ENCODE measurements at regions not wholly inside any gene's neighbourhood (a gene's known extent, or its start where the extent isn't known, plus 50 kb on each side); places are given as distances from the start of the nearest gene placed in this dataset.

- Histone ChIP-seq H3K27me3 (replicated peaks in 1 of 2; ENCODE audit: control insufficient read depth in 2 of 2, insufficient read depth in 2 of 2, low read length in 1 of 2) (no peaks in the 10 kb centered on the region), H3K79me2 (ENCODE audit: control insufficient read depth, insufficient read depth, low read length) (no peaks in the 10 kb centered on the region), H3K27ac (ENCODE audit: control insufficient read depth, insufficient read depth) (no peak overlapping the region), H4K20me1 (ENCODE audit: control insufficient read depth, insufficient read depth) (no peaks in the 10 kb centered on the region), H3K4me3 (no peak overlapping the region), H2AFZ (ENCODE audit: control insufficient read depth, low read depth, low read length) (no peak overlapping the region), H3K4me1 (ENCODE audit: control insufficient read depth, insufficient read depth, low read length) (no peaks in the 10 kb centered on the region), H3K36me3 (ENCODE audit: control insufficient read depth in 2 of 2, insufficient read depth in 2 of 2, low read length in 1 of 2) (no peaks in the 10 kb centered on the region), H3K9ac (ENCODE audit: control insufficient read depth, insufficient read depth, low read length) (no peak overlapping the region), H3K4me2 (ENCODE audit: control insufficient read depth, insufficient read depth) (no peak overlapping the region), H3K9me3 (replicated peaks; ENCODE audit: control insufficient read depth, insufficient read depth, low read length) (no peaks in the 10 kb centered on the region)
- ChIA-PET SMC1A (ENCODE audit: uncharacterized antibody, unreplicated experiment) (no interaction called here), CTCF (no interaction called here), RAD21 (ENCODE audit: unreplicated experiment) (no interaction called here), POLR2A (no interaction called here)
- intact Hi-C loops (cut with micrococcal nuclease; ENCODE audit: unreplicated experiment): no loop called here
- DNase-seq (ENCODE audit: low read depth, low spot score) (no peak), FAIRE-seq (no peak), ATAC-seq (no peak)
- WGBS (ENCODE audit: insufficient coverage, insufficient replicate concordance, low lambda C conversion rate, missing lambda C conversion rate): 63% methylated on average over 6 of the region's 6 CpGs
- no peak for TF ChIP-seq CUX1 (IDR thresholded peaks at IDR 0.05; ENCODE audit: insufficient replicate concordance, low read depth, low read length)
- TF ChIP-seq ATF7 (IDR thresholded peaks at IDR 0.05; ENCODE audit: low read depth): no peak
- no peak for TF ChIP-seq RB1 (IDR thresholded peaks at IDR 0.05; ENCODE audit: borderline replicate concordance)
- no peak for TF ChIP-seq ZBTB33 (IDR thresholded peaks at IDR 0.05)
- no peak for TF ChIP-seq CHD1 (IDR thresholded peaks at IDR 0.05; ENCODE audit: low read depth, low read length)
- no peak for TF ChIP-seq POLR2A (IDR thresholded peaks at IDR 0.05; ENCODE audit: low read depth, low read length)
- no peak for TF ChIP-seq CBX5 (IDR thresholded peaks at IDR 0.05; ENCODE audit: low read depth)
- TF ChIP-seq MYC (IDR thresholded peaks at IDR 0.05; ENCODE audit: insufficient read depth, insufficient read length, insufficient replicate concordance, low read length, severe bottlenecking): no peak
- TF ChIP-seq SREBF1 (IDR thresholded peaks at IDR 0.05; ENCODE audit: low read length): no peak
- no peak for TF ChIP-seq RAD21 (IDR thresholded peaks at IDR 0.05; ENCODE audit: insufficient read depth, low read depth, low read length)
- in situ Hi-C loops (cut with MboI): no loop called here
- no TSS peak for BruUV-seq (replicated peaks)
These were observed 699.2 kb downstream of the KCNT2 start for GRCh38 chr1:195909061-195909460.
